HL-60 (cell line): ENCODE measurements at regions not wholly inside any gene's neighbourhood (a gene's known extent, or its start where the extent isn't known, plus 50 kb on each side); places are given as distances from the start of the nearest gene placed in this dataset.

Source experiments
- DNase-seq, 2 experiments: peaks; one replicate each; pipeline ENCODE4 v3.0.0-alpha.2; 2010 to 2020; ENCODE audit warnings: low read depth in 1 of 2, low spot score in 1 of 2
- H3K27ac ChIP-seq: fragments of 250-450 bp; sonication (Bioruptor Pico); replicated peaks from 2 replicates; pipeline ENCODE4 v1.5.1; 2020; ENCODE audit warnings: mild to moderate bottlenecking, moderate library complexity
- H3K27me3 ChIP-seq: fragments of 250-450 bp; sonication (Bioruptor Pico); 2 replicates; pipeline ENCODE4 v1.5.1; 2021; ENCODE audit warnings: mild to moderate bottlenecking, moderate library complexity; ENCODE audit not compliant: insufficient read depth, poor library complexity, severe bottlenecking
- H3K4me3 ChIP-seq: replicated peaks from 2 replicates; pipeline ENCODE4 v1.5.1; 2011; ENCODE audit warnings: mild to moderate bottlenecking, control low read depth, low read length; ENCODE audit not compliant: insufficient read depth
- CTCF ChIP-seq: IDR thresholded peaks from one replicate; pipeline ENCODE4 v1.5.1; 2011; ENCODE audit warnings: low read length, control low read depth, inconsistent platforms; ENCODE audit not compliant: insufficient read depth
- GABPA ChIP-seq: IDR thresholded peaks from 2 replicates; pipeline ENCODE4 v1.6.1; 2012; ENCODE audit warnings: low read depth
- POLR2AphosphoS5 ChIP-seq: IDR thresholded peaks from 2 replicates; pipeline ENCODE4 v1.6.1; 2012; ENCODE audit warnings: low read depth
- REST ChIP-seq: IDR thresholded peaks from 2 replicates; pipeline ENCODE4 v1.6.1; 2012; ENCODE audit warnings: low read depth; ENCODE audit not compliant: insufficient replicate concordance
- SPI1 ChIP-seq: IDR thresholded peaks from 2 replicates; pipeline ENCODE4 v1.6.1; 2012; ENCODE audit warnings: low read depth, mild to moderate bottlenecking, borderline replicate concordance

- no peak overlapping the region for H3K4me3 ChIP-seq
- TF ChIP-seq POLR2AphosphoS5: no peak
- no peak for TF ChIP-seq GABPA
- TF ChIP-seq SPI1: no peak
- TF ChIP-seq REST: no peak
- TF ChIP-seq CTCF: no peak
- no peak overlapping the region for H3K27ac ChIP-seq
- no peaks in the 10 kb centered on the region for H3K27me3 ChIP-seq
- no peak for DNase-seq
Observed at GRCh38 chr7:46100521-46100920, 179.4 kb upstream of the IGFBP3 start.

- TF ChIP-seq SPI1: no peak
- no peak for TF ChIP-seq POLR2AphosphoS5
- no peak for TF ChIP-seq GABPA
- no peak for TF ChIP-seq CTCF
- no peak for TF ChIP-seq REST
- Histone ChIP-seq H3K27ac (no peak overlapping the region), H3K27me3 (no peaks in the 10 kb centered on the region), H3K4me3 (no peak overlapping the region)
- DNase-seq: no peak
Observed at GRCh38 chr7:46099076-46099475, 178.0 kb upstream of the IGFBP3 start.

GRCh38 chr7:46091071-46091470 lies 170.0 kb upstream of the IGFBP3 start:
- H3K27me3 ChIP-seq: no peaks in the 10 kb centered on the region
- H3K4me3 ChIP-seq: no peak overlapping the region
- TF ChIP-seq REST: no peak
- TF ChIP-seq SPI1: no peak
- no peak for TF ChIP-seq GABPA
- TF ChIP-seq CTCF: no peak
- TF ChIP-seq POLR2AphosphoS5: no peak
- DNase-seq: no peak
- H3K27ac ChIP-seq: no peak overlapping the region
